KMS-11 (cell line): ENCODE measurements at regions not wholly inside any gene's neighbourhood (a gene's known extent, or its start where the extent isn't known, plus 50 kb on each side); places are given as distances from the start of the nearest gene placed in this dataset.

Experiments
- H2AFZ ChIP-seq: fragments of 200-600 bp; sonication (generic); 2 replicates; pipeline ENCODE4 v1.6.1; 2016; ENCODE audit warnings: antibody characterized with exemption, mixed run types, low read depth
- H3K27ac ChIP-seq: fragments of 200-600 bp; sonication (generic); 2 replicates; pipeline ENCODE4 v1.6.1; 2016; ENCODE audit warnings: mild to moderate bottlenecking, mixed run types
- H3K27me3 ChIP-seq: fragments of 200-600 bp; sonication (generic); 2 replicates; pipeline ENCODE4 v1.6.1; 2017; ENCODE audit warnings: mild to moderate bottlenecking, low read depth, mixed run types, moderate library complexity; ENCODE audit not compliant: insufficient read depth
- H3K36me3 ChIP-seq: fragments of 200-600 bp; sonication (generic); 2 replicates; pipeline ENCODE4 v1.6.1; 2017; ENCODE audit warnings: mild to moderate bottlenecking, mixed run types; ENCODE audit not compliant: insufficient read depth
- H3K4me1 ChIP-seq: fragments of 200-600 bp; sonication (generic); 2 replicates; pipeline ENCODE4 v1.6.1; 2016; ENCODE audit warnings: mild to moderate bottlenecking, low read depth, mixed run types; ENCODE audit not compliant: poor library complexity, severe bottlenecking
- H3K4me2 ChIP-seq: fragments of 200-600 bp; sonication (generic); 2 replicates; pipeline ENCODE4 v1.7.0; 2016; ENCODE audit warnings: mild to moderate bottlenecking, mixed run types
- H3K4me3 ChIP-seq: fragments of 200-600 bp; sonication (generic); IDR thresholded peaks from 2 replicates; pipeline ENCODE4 v1.6.1; 2017; ENCODE audit warnings: low read depth, low read length, mixed read lengths; ENCODE audit not compliant: insufficient read depth
- H3K79me2 ChIP-seq: fragments of 200-600 bp; sonication (generic); 2 replicates; pipeline ENCODE4 v1.6.1; 2016; ENCODE audit warnings: low read depth, mixed run types; ENCODE audit not compliant: insufficient read depth
- H3K9ac ChIP-seq: fragments of 200-600 bp; sonication (generic); 2 replicates; pipeline ENCODE4 v1.6.1; 2016; ENCODE audit warnings: mild to moderate bottlenecking, mixed run types
- H4K20me1 ChIP-seq: fragments of 200-600 bp; sonication (generic); 2 replicates; pipeline ENCODE4 v1.6.1; 2016; ENCODE audit warnings: mild to moderate bottlenecking, mixed run types; ENCODE audit not compliant: insufficient read depth
- TF ChIP-seq, protein P1 (sequence below): fragments of 200-600 bp; sonication (generic); conservative IDR thresholded peaks from 2 replicates; pipeline ENCODE4 v1.6.1; 2017; ENCODE audit warnings: low read depth, mild to moderate bottlenecking, antibody characterized with exemption, low read length, moderate library complexity, mixed read lengths

DNA sequence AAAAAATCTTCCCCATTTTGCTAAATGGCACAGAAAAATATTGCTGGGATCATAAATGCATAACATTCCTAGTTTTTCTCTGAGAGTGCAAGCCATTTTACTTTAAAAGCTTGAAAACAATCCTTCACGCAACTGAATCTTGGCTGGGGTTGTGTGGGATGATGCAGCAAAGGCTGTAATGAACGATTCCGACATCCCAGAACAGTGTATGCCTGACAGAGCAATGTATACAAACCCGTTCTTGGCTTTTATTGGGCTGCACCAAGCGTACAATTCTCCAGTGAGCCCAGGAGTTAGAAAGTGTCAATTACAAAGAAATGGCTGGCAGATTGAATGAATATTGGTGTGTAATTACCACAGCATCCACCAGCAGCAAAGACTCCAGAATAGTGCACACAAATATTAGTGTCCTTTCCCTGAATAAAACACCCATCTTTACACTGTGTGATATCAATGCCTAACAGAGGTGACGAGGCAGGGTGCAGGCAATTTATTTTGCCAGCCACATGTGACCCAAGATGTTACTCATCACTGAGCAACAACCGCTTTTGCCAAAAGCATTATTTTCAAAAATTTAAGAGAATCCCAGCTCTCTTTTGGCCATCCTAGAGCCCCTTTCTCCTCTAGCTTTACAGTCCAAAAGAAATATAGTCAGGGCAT is 578.6 kb upstream of the CHAC2 start:
- Histone ChIP-seq H3K4me1 (no peaks in the 10 kb centered on the region), H3K9ac (no peak overlapping the region), H2AFZ (no peak overlapping the region), H3K4me2 (no peak overlapping the region), H3K27me3 (no peaks in the 10 kb centered on the region), H3K36me3 (no peaks in the 10 kb centered on the region), H4K20me1 (no peaks in the 10 kb centered on the region), H3K4me3 (no peak overlapping the region), H3K79me2 (no peaks in the 10 kb centered on the region), H3K27ac (no peak overlapping the region)
- TF ChIP-seq, protein P1, sequence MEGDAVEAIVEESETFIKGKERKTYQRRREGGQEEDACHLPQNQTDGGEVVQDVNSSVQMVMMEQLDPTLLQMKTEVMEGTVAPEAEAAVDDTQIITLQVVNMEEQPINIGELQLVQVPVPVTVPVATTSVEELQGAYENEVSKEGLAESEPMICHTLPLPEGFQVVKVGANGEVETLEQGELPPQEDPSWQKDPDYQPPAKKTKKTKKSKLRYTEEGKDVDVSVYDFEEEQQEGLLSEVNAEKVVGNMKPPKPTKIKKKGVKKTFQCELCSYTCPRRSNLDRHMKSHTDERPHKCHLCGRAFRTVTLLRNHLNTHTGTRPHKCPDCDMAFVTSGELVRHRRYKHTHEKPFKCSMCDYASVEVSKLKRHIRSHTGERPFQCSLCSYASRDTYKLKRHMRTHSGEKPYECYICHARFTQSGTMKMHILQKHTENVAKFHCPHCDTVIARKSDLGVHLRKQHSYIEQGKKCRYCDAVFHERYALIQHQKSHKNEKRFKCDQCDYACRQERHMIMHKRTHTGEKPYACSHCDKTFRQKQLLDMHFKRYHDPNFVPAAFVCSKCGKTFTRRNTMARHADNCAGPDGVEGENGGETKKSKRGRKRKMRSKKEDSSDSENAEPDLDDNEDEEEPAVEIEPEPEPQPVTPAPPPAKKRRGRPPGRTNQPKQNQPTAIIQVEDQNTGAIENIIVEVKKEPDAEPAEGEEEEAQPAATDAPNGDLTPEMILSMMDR: no peak

DNA sequence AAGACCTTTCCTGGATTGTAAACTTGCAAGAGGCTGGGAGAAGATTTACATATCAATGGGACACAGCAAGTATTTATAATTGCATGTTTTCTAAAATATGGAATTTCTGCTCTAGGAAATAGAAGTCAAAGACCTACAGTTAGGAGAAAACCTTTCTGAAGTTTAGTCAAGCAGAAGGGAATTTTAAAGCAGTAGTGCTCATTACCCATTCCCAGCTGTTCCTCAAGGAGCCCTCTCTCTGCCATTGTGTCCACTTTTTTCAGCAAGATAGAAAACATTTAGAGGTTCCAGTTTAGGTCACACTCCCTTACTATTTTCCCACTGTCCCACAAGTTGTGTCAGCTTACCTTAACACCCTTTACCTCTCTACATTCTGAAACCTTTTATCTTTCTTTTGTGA is 584.0 kb upstream of the CHAC2 start:
- H2AFZ ChIP-seq: no peak overlapping the region
- TF ChIP-seq, protein P1: no peak

DNA sequence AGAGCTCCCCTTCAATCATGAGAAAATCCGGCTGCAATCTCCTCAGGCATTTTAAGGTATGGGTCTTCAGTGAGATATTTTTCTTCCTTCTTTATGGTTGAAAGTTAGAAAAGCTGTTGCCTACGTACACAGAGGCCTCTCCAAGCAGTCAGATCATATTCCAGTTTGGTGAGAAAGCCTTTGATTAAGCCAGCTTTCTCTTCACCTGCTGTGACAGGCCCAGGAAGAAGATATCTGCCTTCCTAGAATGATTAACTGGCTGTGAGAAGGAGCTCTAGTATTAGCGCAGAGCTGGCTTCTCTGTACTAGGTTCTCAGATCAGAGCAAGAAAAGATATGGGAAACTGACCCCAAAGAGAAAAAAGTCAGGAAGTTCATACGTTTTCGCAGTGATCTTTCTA is 585.0 kb upstream of the CHAC2 start:
- no peak overlapping the region for H3K27ac ChIP-seq
- no peak overlapping the region for H3K4me2 ChIP-seq
- H3K4me3 ChIP-seq: no peak overlapping the region
- H4K20me1 ChIP-seq: no peaks in the 10 kb centered on the region
- H3K27me3 ChIP-seq: no peaks in the 10 kb centered on the region
- no peaks in the 10 kb centered on the region for H3K79me2 ChIP-seq
- H3K4me1 ChIP-seq: no peaks in the 10 kb centered on the region
- no peak overlapping the region for H3K9ac ChIP-seq
- TF ChIP-seq, protein P1: no peak
- no peak overlapping the region for H2AFZ ChIP-seq
- H3K36me3 ChIP-seq: no peaks in the 10 kb centered on the region

More for the DNA sequence above, 584.0 kb upstream of the CHAC2 start:
- no peaks in the 10 kb centered on the region for H3K36me3 ChIP-seq
- H3K4me2 ChIP-seq: no peak overlapping the region
- no peaks in the 10 kb centered on the region for H4K20me1 ChIP-seq
- H3K27me3 ChIP-seq: no peaks in the 10 kb centered on the region
- no peaks in the 10 kb centered on the region for H3K79me2 ChIP-seq
- no peaks in the 10 kb centered on the region for H3K4me1 ChIP-seq
- H3K9ac ChIP-seq: no peak overlapping the region
- H3K27ac ChIP-seq: no peak overlapping the region
- H3K4me3 ChIP-seq: no peak overlapping the region

DNA sequence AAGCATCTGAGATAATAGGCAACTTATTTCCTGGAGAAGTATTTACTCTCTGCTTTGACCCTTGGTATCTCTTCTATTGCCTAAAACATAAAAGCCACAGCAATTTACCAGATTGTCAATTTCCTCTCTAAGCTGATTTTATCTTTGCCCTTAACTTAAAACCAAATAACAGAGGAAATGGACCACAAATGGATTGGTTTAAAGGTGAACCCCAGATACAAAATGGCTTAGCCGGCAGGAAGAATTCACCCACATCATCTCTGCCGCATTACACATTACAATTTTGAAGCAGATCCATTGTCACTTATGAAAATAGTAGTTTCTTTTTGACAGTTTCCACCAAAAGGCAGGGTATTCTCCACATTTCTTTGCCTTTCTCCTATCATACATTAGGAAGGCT is 585.8 kb upstream of the CHAC2 start:
- Histone ChIP-seq H3K4me2 (no peak overlapping the region), H3K36me3 (no peaks in the 10 kb centered on the region), H3K4me1 (no peaks in the 10 kb centered on the region), H2AFZ (no peak overlapping the region), H3K27me3 (no peaks in the 10 kb centered on the region), H3K79me2 (no peaks in the 10 kb centered on the region), H3K9ac (no peak overlapping the region), H3K4me3 (no peak overlapping the region), H3K27ac (no peak overlapping the region), H4K20me1 (no peaks in the 10 kb centered on the region)
- TF ChIP-seq, protein P1: no peak
